GM19043 (cell line): ENCODE measurements at regions not wholly inside any gene's neighbourhood (a gene's known extent, or its start where the extent isn't known, plus 50 kb on each side); places are given as distances from the start of the nearest gene placed in this dataset.

Experiments used
- ATAC-seq: cut with Tn5 transposase; IDR thresholded peaks from one replicate; pipeline ENCODE4 v1.9.1; 2021; ENCODE audit warnings: low read depth; ENCODE audit not compliant: unreplicated experiment

- no peak for ATAC-seq
Measured at GRCh38 chr13:54150851-54151250, 1122.2 kb downstream of the OLFM4 start.

- ATAC-seq: no peak
Measured at GRCh38 chr13:54162069-54162468, 1133.5 kb downstream of the OLFM4 start.

- no peak for ATAC-seq
Measured at GRCh38 chr13:54165581-54166215, 1137.1 kb downstream of the OLFM4 start.

- ATAC-seq: no peak
Measured at GRCh38 chr13:54173996-54174395, 1145.4 kb downstream of the OLFM4 start.

GRCh38 chr13:54175466-54175865 lies 1146.9 kb downstream of the OLFM4 start:
- no peak for ATAC-seq

- ATAC-seq: no peak
Measured at GRCh38 chr13:54177466-54177865, 1148.9 kb downstream of the OLFM4 start.

GRCh38 chr13:54183166-54183565 lies 1154.6 kb downstream of the OLFM4 start:
- ATAC-seq: no peak

GRCh38 chr13:54183728-54184127 lies 1155.1 kb downstream of the OLFM4 start:
- no peak for ATAC-seq

GRCh38 chr13:54184576-54184975 lies 1156.0 kb downstream of the OLFM4 start:
- no peak for ATAC-seq

- no peak for ATAC-seq
Measured at GRCh38 chr13:54185101-54185500, 1156.5 kb downstream of the OLFM4 start.

- ATAC-seq: no peak
Measured at GRCh38 chr13:54185785-54186184, 1157.2 kb downstream of the OLFM4 start.

- no peak for ATAC-seq
Measured at GRCh38 chr13:54187461-54187860, 1158.8 kb downstream of the OLFM4 start.

- no peak for ATAC-seq
Measured at GRCh38 chr13:54194233-54195024, 1165.8 kb downstream of the OLFM4 start.

GRCh38 chr13:54196684-54197083 lies 1168.1 kb downstream of the OLFM4 start:
- ATAC-seq: no peak

- ATAC-seq: no peak
Measured at GRCh38 chr13:54198911-54199310, 1170.3 kb downstream of the OLFM4 start.

GRCh38 chr13:54206626-54207025 lies 1178.0 kb downstream of the OLFM4 start:
- no peak for ATAC-seq

GRCh38 chr13:54210397-54211049 lies 1181.9 kb downstream of the OLFM4 start:
- no peak for ATAC-seq

GRCh38 chr13:54216221-54216620 lies 1187.6 kb downstream of the OLFM4 start:
- no peak for ATAC-seq

GRCh38 chr13:54226876-54227275 lies 1198.3 kb downstream of the OLFM4 start:
- ATAC-seq: no peak

GRCh38 chr13:54232700-54233099 lies 1204.1 kb downstream of the OLFM4 start:
- ATAC-seq: no peak

- no peak for ATAC-seq
Measured at GRCh38 chr13:54234607-54235006, 1206.0 kb downstream of the OLFM4 start.

- no peak for ATAC-seq
Measured at GRCh38 chr13:54241719-54242118, 1213.1 kb downstream of the OLFM4 start.
